ENCODE measurements at regions not wholly inside any gene's neighbourhood (a gene's known extent, or its start where the extent isn't known, plus 50 kb on each side); places are given as distances from the start of the nearest gene placed in this dataset.
A peak's percentile ranks its signal among the peaks of the same experiment; 100 is the strongest.

DNA sequence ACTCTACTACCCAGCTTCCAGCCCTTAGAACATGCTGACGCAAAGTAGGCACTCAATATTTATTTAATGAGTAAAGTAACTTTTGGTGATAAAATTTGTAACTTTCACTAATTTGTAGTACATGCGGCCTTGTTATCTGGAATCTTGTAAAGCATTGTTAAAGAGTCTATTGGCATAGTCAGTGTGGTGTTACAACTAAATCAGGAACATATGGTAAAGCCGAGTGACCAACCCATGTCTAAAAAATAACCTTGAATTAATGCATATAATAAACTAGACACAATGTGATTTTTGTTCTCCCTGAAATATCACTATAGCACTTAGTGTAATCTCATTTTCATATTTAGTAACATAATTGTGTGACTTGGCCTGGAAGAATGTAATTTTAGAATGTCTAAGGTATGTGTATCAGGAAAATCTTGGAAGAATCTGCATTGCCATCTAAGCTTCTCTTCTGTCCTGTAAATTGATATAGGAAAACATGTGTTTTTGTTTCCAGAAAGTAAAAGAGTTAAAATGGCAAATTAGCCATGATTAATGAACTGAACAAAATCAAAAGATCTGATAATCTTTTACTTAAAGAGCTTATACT lies 256.7 kb upstream of the GNAI1 start:
- Histone ChIP-seq H2AFZ (ENCODE audit: low read length, unreplicated experiment) (no peak overlapping the region), H3K36me3 (ENCODE audit: insufficient read depth, low read length) (no peaks in the 10 kb centered on the region), H3K27ac (ENCODE audit: low read depth, low read length) (no peak overlapping the region), H3K79me2 (ENCODE audit: control insufficient read depth, insufficient read depth, low read length, unreplicated experiment) (no peaks in the 10 kb centered on the region), H3K27me3 (ENCODE audit: insufficient read depth, low read length) (no peaks in the 10 kb centered on the region), H3K4me3 (ENCODE audit: low read depth, low read length) (no peak overlapping the region), H3K4me1 (ENCODE audit: control insufficient read depth, insufficient read depth, low read length, unreplicated experiment) (no peaks in the 10 kb centered on the region)

DNA sequence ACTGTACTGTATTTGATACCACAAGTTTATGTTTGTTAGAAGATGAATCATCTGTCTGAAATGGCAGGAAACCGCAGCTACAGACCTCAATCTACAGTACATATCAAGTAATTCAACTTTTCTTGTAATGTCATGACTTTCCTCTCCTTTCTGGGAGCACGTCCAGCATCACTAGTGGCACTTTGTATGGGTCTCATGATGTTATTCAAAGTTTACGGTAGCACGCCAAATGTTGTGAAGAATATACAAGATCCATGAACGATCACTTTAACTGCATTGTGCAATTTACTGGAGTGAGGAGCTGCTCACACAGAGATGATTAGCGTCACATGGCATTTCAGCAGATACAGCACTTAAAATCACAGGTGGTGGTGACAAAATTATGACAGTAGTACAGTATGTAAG lies 257.8 kb upstream of the GNAI1 start:
- Histone ChIP-seq H3K79me2 (ENCODE audit: control insufficient read depth, insufficient read depth, low read length, unreplicated experiment) (no peaks in the 10 kb centered on the region), H3K27ac (ENCODE audit: low read depth, low read length) (no peak overlapping the region), H3K27me3 (ENCODE audit: insufficient read depth, low read length) (no peaks in the 10 kb centered on the region), H2AFZ (ENCODE audit: low read length, unreplicated experiment) (no peak overlapping the region), H3K4me1 (ENCODE audit: control insufficient read depth, insufficient read depth, low read length, unreplicated experiment) (no peaks in the 10 kb centered on the region), H3K4me3 (ENCODE audit: low read depth, low read length) (no peak overlapping the region), H3K36me3 (ENCODE audit: insufficient read depth, low read length) (no peaks in the 10 kb centered on the region)

DNA sequence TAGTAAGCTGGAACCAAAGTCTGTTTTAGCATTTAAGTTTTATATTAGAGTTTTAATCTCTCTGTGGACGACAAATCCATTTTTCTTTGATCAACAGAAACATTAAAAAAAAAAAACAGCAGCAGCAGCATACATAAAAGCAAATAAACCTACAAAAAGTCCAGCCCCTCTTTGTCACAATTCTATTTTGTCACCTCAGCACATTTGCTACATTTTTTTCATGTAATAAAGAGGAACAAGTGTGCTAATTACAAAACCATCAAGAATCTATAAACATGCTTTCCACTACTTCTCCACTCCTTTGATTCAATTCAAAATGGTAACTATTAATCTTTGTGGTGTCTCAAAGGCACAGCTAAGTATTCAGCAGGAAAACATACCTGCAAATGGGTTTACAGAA lies 259.8 kb upstream of the GNAI1 start:
- Histone ChIP-seq H3K36me3 (ENCODE audit: insufficient read depth, low read length) (no peaks in the 10 kb centered on the region), H3K27me3 (ENCODE audit: insufficient read depth, low read length) (no peaks in the 10 kb centered on the region), H3K4me1 (ENCODE audit: control insufficient read depth, insufficient read depth, low read length, unreplicated experiment) (no peaks in the 10 kb centered on the region), H3K79me2 (ENCODE audit: control insufficient read depth, insufficient read depth, low read length, unreplicated experiment) (no peaks in the 10 kb centered on the region), H2AFZ (ENCODE audit: low read length, unreplicated experiment) (no peak overlapping the region), H3K4me3 (ENCODE audit: low read depth, low read length) (no peak overlapping the region), H3K27ac (ENCODE audit: low read depth, low read length) (no peak overlapping the region)

DNA sequence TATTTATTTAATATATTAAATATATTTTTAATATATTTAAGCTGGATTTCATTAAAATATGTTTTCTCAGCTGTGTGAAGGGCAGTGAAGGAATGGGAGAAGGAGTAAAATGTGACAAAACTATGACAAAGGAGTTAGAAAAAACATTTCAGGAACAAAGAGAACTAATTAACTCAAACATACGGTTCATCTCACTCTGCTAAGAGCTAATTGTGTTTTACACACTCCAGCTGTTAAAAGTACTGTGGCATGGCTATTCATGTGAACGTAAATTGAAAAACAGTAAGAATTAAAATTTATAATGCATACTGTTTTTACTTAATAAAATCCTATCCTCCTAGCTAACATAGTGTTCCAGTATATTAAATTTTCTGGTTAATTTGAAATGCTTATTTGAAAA lies 262.5 kb upstream of the GNAI1 start:
- H3K4me1 ChIP-seq (ENCODE audit: control insufficient read depth, insufficient read depth, low read length, unreplicated experiment) = no peaks in the 10 kb centered on the region
- no peak overlapping the region for H3K27ac ChIP-seq (ENCODE audit: low read depth, low read length)
- no peak overlapping the region for H2AFZ ChIP-seq (ENCODE audit: low read length, unreplicated experiment)
- no peaks in the 10 kb centered on the region for H3K79me2 ChIP-seq (ENCODE audit: control insufficient read depth, insufficient read depth, low read length, unreplicated experiment)
- no peak overlapping the region for H3K4me3 ChIP-seq (ENCODE audit: low read depth, low read length)
- no peaks in the 10 kb centered on the region for H3K27me3 ChIP-seq (ENCODE audit: insufficient read depth, low read length)
- no peaks in the 10 kb centered on the region for H3K36me3 ChIP-seq (ENCODE audit: insufficient read depth, low read length)

DNA sequence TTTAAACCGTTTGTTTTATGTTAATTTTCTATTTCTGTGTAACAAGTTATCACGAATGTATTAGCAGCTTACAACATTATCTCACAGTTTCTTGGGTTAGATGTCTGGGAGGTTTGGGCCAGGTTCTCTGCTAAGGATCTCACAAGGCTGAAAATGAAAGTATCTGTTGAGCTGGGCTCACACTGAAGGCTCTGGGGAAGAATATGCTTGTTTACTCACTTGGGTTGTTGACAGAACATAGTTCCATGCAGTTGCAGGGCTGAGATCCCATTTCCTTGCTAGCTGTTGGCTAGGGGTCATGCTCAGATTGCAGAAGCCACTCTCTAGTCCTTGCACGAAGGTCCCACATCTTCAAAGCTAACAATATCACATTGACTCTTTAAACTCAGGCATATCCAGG lies 266.6 kb upstream of the GNAI1 start:
- H3K4me1 ChIP-seq (ENCODE audit: control insufficient read depth, insufficient read depth, low read length, unreplicated experiment) = no peaks in the 10 kb centered on the region
- H3K27ac ChIP-seq (ENCODE audit: low read depth, low read length) = no peak overlapping the region
- H3K27me3 ChIP-seq (ENCODE audit: insufficient read depth, low read length) = no peaks in the 10 kb centered on the region
- H3K36me3 ChIP-seq (ENCODE audit: insufficient read depth, low read length) = no peaks in the 10 kb centered on the region
- H2AFZ ChIP-seq (ENCODE audit: low read length, unreplicated experiment) = peak overlapping the region; percentile 78
- H3K79me2 ChIP-seq (ENCODE audit: control insufficient read depth, insufficient read depth, low read length, unreplicated experiment) = no peaks in the 10 kb centered on the region
- peak overlapping the region; percentile 54 for H3K4me3 ChIP-seq (ENCODE audit: low read depth, low read length)

DNA sequence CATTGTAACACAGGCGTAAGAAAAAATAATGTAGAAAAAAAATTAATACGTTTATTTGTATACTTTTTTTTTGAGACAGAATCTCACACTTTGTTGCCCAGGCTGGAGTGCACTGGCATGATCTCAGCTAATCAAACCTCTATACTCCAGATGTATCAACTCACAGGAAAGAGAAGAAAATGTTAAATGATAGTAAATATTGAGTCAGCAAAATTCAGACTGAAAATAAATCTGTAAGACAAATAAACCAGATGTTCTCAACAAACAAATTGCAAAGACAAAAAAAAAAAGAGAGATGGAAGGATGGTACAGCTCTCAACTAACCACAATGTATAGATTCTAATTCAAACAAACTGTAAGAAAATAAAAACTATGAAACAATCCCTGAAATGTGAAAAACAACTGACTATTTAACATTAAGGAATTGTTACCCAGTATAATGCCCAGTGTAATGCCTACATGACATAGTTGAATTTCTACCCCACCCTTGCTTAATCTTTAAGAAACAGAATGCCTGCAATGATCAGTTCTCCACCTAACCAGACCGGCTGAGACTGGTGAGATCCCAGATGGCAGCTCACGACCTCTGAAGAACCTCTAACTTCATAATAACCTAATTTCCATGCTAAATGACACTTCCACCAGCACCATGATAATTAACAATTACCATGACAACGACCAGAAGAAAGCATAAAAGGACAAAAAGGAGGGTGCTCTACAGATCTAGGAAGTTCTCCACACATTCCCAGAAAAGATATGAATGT lies 272.0 kb upstream of the GNAI1 start:
- H3K27ac ChIP-seq (ENCODE audit: low read depth, low read length) = no peak overlapping the region
- no peak overlapping the region for H2AFZ ChIP-seq (ENCODE audit: low read length, unreplicated experiment)
- no peak overlapping the region for H3K4me3 ChIP-seq (ENCODE audit: low read depth, low read length)
- no peaks in the 10 kb centered on the region for H3K4me1 ChIP-seq (ENCODE audit: control insufficient read depth, insufficient read depth, low read length, unreplicated experiment)
- no peaks in the 10 kb centered on the region for H3K27me3 ChIP-seq (ENCODE audit: insufficient read depth, low read length)
- no peaks in the 10 kb centered on the region for H3K36me3 ChIP-seq (ENCODE audit: insufficient read depth, low read length)
- no peaks in the 10 kb centered on the region for H3K79me2 ChIP-seq (ENCODE audit: control insufficient read depth, insufficient read depth, low read length, unreplicated experiment)

DNA sequence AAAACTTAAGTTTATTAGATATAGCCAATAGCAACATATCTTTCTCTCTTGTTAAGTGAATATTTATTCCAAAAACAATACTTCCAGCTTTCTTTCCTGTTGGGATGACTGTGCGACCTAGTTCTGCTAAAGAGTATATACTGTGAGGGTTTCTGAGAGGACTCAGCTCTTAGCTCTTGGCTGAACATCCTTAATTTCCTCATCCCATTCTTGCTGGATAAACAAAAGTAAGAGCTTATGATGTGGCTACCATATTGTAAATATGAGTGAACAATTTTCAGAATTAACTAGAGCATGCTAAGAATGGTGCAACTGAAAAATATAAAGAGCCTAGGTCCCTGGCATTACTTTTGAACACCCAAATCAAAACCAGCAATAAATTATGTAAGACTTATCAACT lies 279.5 kb upstream of the GNAI1 start:
- no peaks in the 10 kb centered on the region for H3K36me3 ChIP-seq (ENCODE audit: insufficient read depth, low read length)
- H3K4me1 ChIP-seq (ENCODE audit: control insufficient read depth, insufficient read depth, low read length, unreplicated experiment) = no peaks in the 10 kb centered on the region
- H3K27ac ChIP-seq (ENCODE audit: low read depth, low read length) = no peak overlapping the region
- H3K27me3 ChIP-seq (ENCODE audit: insufficient read depth, low read length) = no peaks in the 10 kb centered on the region
- no peaks in the 10 kb centered on the region for H3K79me2 ChIP-seq (ENCODE audit: control insufficient read depth, insufficient read depth, low read length, unreplicated experiment)
- H3K4me3 ChIP-seq (ENCODE audit: low read depth, low read length) = no peak overlapping the region
- no peak overlapping the region for H2AFZ ChIP-seq (ENCODE audit: low read length, unreplicated experiment)

DNA sequence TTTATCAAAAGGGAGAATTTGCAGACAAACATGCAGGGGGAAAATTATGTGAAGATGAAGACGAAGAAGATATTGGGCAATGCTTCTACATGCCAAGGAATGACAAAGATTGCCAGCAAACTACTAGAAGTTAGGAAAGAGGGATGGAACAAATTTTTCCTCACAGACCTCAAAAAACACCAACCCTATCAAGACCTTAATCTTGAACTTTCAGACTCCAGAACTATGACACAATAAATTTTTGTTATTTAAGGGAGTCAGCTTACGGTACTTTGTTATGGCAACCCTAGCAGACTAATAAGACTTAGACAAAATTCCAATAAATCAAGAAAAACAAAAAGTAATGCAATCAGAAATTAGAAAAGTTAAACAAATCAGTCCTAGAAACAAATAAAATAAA lies 280.0 kb upstream of the GNAI1 start:
- H3K79me2 ChIP-seq (ENCODE audit: control insufficient read depth, insufficient read depth, low read length, unreplicated experiment) = no peaks in the 10 kb centered on the region
- H3K4me1 ChIP-seq (ENCODE audit: control insufficient read depth, insufficient read depth, low read length, unreplicated experiment) = no peaks in the 10 kb centered on the region
- no peak overlapping the region for H2AFZ ChIP-seq (ENCODE audit: low read length, unreplicated experiment)
- H3K36me3 ChIP-seq (ENCODE audit: insufficient read depth, low read length) = no peaks in the 10 kb centered on the region
- H3K27ac ChIP-seq (ENCODE audit: low read depth, low read length) = no peak overlapping the region
- no peaks in the 10 kb centered on the region for H3K27me3 ChIP-seq (ENCODE audit: insufficient read depth, low read length)
- no peak overlapping the region for H3K4me3 ChIP-seq (ENCODE audit: low read depth, low read length)

DNA sequence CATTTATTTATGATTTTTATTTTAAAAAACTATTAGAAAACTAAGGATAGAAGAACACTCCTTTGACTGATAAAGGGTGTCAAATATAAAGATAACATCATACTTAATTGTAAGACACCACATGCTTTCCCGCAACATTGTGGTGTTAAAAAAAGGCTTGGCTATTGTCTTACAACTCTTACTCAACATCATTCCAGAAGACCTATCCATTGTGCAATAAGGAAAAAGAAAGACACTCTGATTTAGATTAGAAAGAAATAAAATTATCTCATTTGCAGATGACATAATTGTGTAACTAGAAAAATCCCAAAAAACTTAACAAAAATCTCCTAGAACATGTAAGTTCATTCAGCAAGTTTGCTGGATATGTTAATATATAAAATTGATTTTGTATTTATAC lies 296.7 kb upstream of the GNAI1 start:
- H3K4me1 ChIP-seq (ENCODE audit: control insufficient read depth, insufficient read depth, low read length, unreplicated experiment) = no peaks in the 10 kb centered on the region
- no peak overlapping the region for H3K4me3 ChIP-seq (ENCODE audit: low read depth, low read length)
- no peaks in the 10 kb centered on the region for H3K27me3 ChIP-seq (ENCODE audit: insufficient read depth, low read length)
- H3K79me2 ChIP-seq (ENCODE audit: control insufficient read depth, insufficient read depth, low read length, unreplicated experiment) = no peaks in the 10 kb centered on the region
- no peaks in the 10 kb centered on the region for H3K36me3 ChIP-seq (ENCODE audit: insufficient read depth, low read length)
- H2AFZ ChIP-seq (ENCODE audit: low read length, unreplicated experiment) = no peak overlapping the region
- no peak overlapping the region for H3K27ac ChIP-seq (ENCODE audit: low read depth, low read length)

DNA sequence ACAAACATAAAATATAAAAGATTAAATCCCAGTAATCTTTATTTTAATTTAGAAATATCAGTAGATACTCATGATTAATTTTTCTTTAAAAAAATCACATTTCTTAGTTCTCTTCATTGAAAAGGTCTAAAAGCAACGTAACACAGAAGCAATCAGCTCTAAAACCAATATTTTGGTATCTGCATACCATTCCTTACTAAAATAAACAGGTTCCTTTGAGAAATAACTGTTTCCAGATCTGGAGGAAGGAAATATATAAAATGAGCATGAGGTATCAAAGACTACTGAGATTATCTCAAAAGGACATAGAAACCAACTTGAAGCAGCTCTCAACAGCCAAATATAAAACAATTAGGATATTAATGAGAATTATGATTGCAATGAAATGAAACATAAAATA lies 301.0 kb upstream of the GNAI1 start:
- H3K36me3 ChIP-seq (ENCODE audit: insufficient read depth, low read length) = no peaks in the 10 kb centered on the region
- no peaks in the 10 kb centered on the region for H3K79me2 ChIP-seq (ENCODE audit: control insufficient read depth, insufficient read depth, low read length, unreplicated experiment)
- H2AFZ ChIP-seq (ENCODE audit: low read length, unreplicated experiment) = no peak overlapping the region
- no peak overlapping the region for H3K4me3 ChIP-seq (ENCODE audit: low read depth, low read length)
- H3K4me1 ChIP-seq (ENCODE audit: control insufficient read depth, insufficient read depth, low read length, unreplicated experiment) = no peaks in the 10 kb centered on the region
- no peak overlapping the region for H3K27ac ChIP-seq (ENCODE audit: low read depth, low read length)
- no peaks in the 10 kb centered on the region for H3K27me3 ChIP-seq (ENCODE audit: insufficient read depth, low read length)

DNA sequence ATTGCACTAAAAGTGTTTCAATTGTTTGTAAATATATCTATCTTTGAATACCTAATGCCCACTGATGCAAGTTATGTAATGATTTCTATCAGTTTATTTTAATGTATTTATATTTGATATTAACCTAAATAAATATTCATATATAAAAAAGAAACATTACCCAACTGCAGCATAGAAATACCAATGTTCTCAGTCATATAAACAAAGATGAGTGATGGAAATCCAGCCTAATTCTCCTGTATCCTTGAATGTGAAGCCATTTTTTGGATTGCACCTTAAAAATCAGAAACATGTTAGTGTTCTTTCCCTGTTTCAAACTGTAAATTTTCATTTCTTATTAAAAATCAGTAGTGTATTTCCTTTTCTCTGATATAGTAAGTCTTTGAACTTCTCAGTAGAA lies 305.8 kb upstream of the GNAI1 start:
- no peak overlapping the region for H3K27ac ChIP-seq (ENCODE audit: low read depth, low read length)
- H3K4me1 ChIP-seq (ENCODE audit: control insufficient read depth, insufficient read depth, low read length, unreplicated experiment) = no peaks in the 10 kb centered on the region
- H2AFZ ChIP-seq (ENCODE audit: low read length, unreplicated experiment) = no peak overlapping the region
- H3K79me2 ChIP-seq (ENCODE audit: control insufficient read depth, insufficient read depth, low read length, unreplicated experiment) = no peaks in the 10 kb centered on the region
- no peaks in the 10 kb centered on the region for H3K27me3 ChIP-seq (ENCODE audit: insufficient read depth, low read length)
- no peaks in the 10 kb centered on the region for H3K36me3 ChIP-seq (ENCODE audit: insufficient read depth, low read length)
- no peak overlapping the region for H3K4me3 ChIP-seq (ENCODE audit: low read depth, low read length)

Measured in ACC112 (cell line).